ENCODE measurements at regions not wholly inside any gene's neighbourhood (a gene's known extent, or its start where the extent isn't known, plus 50 kb on each side); places are given as distances from the start of the nearest gene placed in this dataset.

- H3K23ac ChIP-seq (ENCODE audit: low read depth, low read length): no peak overlapping the region
- no peak overlapping the region for H2BK5ac ChIP-seq (ENCODE audit: low read depth, low read length, poor library complexity, severe bottlenecking)
- no peak overlapping the region for H3K14ac ChIP-seq (replicated peaks; ENCODE audit: low read depth, low read length)
- H3K9ac ChIP-seq (ENCODE audit: low read depth, low read length): no peak overlapping the region
- H4K91ac ChIP-seq (ENCODE audit: insufficient read depth, low read depth, low read length): no peak overlapping the region
- TF ChIP-seq MAFK (IDR thresholded peaks at IDR 0.05; ENCODE audit: low read depth, low read length) (no peak), USF2 (IDR thresholded peaks at IDR 0.05; ENCODE audit: low read depth, low read length) (no peak), CHD1 (IDR thresholded peaks at IDR 0.05; ENCODE audit: low read depth, low read length) (no peak), SMC3 (IDR thresholded peaks at IDR 0.05; ENCODE audit: low read depth, low read length) (no peak), CTCF (conservative IDR thresholded peaks at IDR 0.05; ENCODE audit: low read depth, low read length) (no peak), RCOR1 (IDR thresholded peaks at IDR 0.05; ENCODE audit: insufficient replicate concordance, low read length) (no peak), POLR2A (IDR thresholded peaks at IDR 0.05; ENCODE audit: low read depth, low read length) (no peak), RFX5 (IDR thresholded peaks at IDR 0.05; ENCODE audit: low read depth, low read length) (no peak), RAD21 (IDR thresholded peaks at IDR 0.05; ENCODE audit: low read length) (no peak), NFE2L2 (IDR thresholded peaks at IDR 0.05; ENCODE audit: low read depth, low read length) (no peak), MXI1 (IDR thresholded peaks at IDR 0.05; ENCODE audit: borderline replicate concordance, low read depth, low read length) (no peak), ELK1 (IDR thresholded peaks at IDR 0.05; ENCODE audit: borderline replicate concordance, low read depth, low read length) (no peak), CEBPB (IDR thresholded peaks at IDR 0.05; ENCODE audit: low read depth, low read length) (no peak), MAZ (IDR thresholded peaks at IDR 0.05; ENCODE audit: borderline replicate concordance, low read depth, low read length) (no peak)
- no peaks in the 10 kb centered on the region for H4K20me1 ChIP-seq (ENCODE audit: insufficient read depth, low read length)
- H2AK9ac ChIP-seq (replicated peaks; ENCODE audit: low read depth, low read length, poor library complexity): no peak overlapping the region
- no peak overlapping the region for H3K18ac ChIP-seq (ENCODE audit: low read depth, low read length)
- H3K4ac ChIP-seq (ENCODE audit: low read depth, low read length): no peak overlapping the region
- no peak overlapping the region for H2AFZ ChIP-seq (replicated peaks; ENCODE audit: low read length, poor library complexity)
- H3K27me3 ChIP-seq (ENCODE audit: control insufficient read depth, insufficient read depth, low read length): peaks cover 3% of the 10 kb centered on the region; the same call in 1 of the 2 replicates
- H2BK20ac ChIP-seq (ENCODE audit: low read depth, low read length): no peak overlapping the region
- POLR2A ChIA-PET (ENCODE audit: unreplicated experiment): no interaction called here
- H3K9me3 ChIP-seq (ENCODE audit: control insufficient read depth, insufficient read depth, low read length): peaks cover 6% of the 10 kb centered on the region; the same call in 1 of the 2 replicates
- no peak overlapping the region for H2BK15ac ChIP-seq (ENCODE audit: low read depth, low read length)
- dilution Hi-C loops (cut with HindIII; ENCODE audit: low sequenced_read_pairs, unreplicated experiment): no loop called here
- no peak overlapping the region for H3K27ac ChIP-seq (ENCODE audit: insufficient read depth, low read length)
- H2BK120ac ChIP-seq (ENCODE audit: low read depth, low read length): no peak overlapping the region
- H4K8ac ChIP-seq (ENCODE audit: low read depth in 2 of 2, low read length in 2 of 2): no peak overlapping the region
- no peaks in the 10 kb centered on the region for H3K79me1 ChIP-seq (ENCODE audit: low read depth in 1 of 2, low read length in 2 of 2)
- in situ Hi-C loops (cut with MboI; ENCODE audit: low sequenced_read_pairs): no loop called here
- no peaks in the 10 kb centered on the region for H3K36me3 ChIP-seq (ENCODE audit: control insufficient read depth, insufficient read depth, low read length)
- ATAC-seq (ENCODE audit: low read depth): no peak
- H3K4me2 ChIP-seq (ENCODE audit: low read depth, low read length): no peak overlapping the region
- no peak overlapping the region for H3K4me3 ChIP-seq (ENCODE audit: insufficient read depth, low read depth, low read length)
- WGBS, 2 experiments (ENCODE audit: extremely low coverage in 2 of 2, insufficient read length in 1 of 2): 86% methylated on average over 1 of the region's 2 CpGs; no CpG with 5 or more reads in 1 of the 2 experiments
- no peaks in the 10 kb centered on the region for H3K9me1 ChIP-seq (ENCODE audit: insufficient read depth, low read length)
- DNase-seq: no peak
- no peak overlapping the region for H2AK5ac ChIP-seq (ENCODE audit: low read depth, low read length)
- CTCF ChIA-PET: interaction anchor here (1.1 kb wide), 1 partner anchor 10 kb away, joined by 3 read pairs; no protein-coding TSS in a partner anchor
- no peak overlapping the region for H3K56ac ChIP-seq (ENCODE audit: extremely low read depth, insufficient read depth, low read length)
- intact Hi-C loops (cut with micrococcal nuclease): no loop called here
- H4K5ac ChIP-seq (ENCODE audit: low read depth, low read length): no peak overlapping the region
- H3K4me1 ChIP-seq (ENCODE audit: control insufficient read depth, insufficient read depth, low read length): peaks cover 4% of the 10 kb centered on the region; the same call in 1 of the 2 replicates
- BruUV-seq (replicated peaks): no TSS peak
These were observed 68.2 kb upstream of the S1PR3 start for GRCh38 chr9:88923092-88923491.

All from IMR-90 (cell line).